CD14-positive monocyte (primary cell): ENCODE measurements at regions not wholly inside any gene's neighbourhood (a gene's known extent, or its start where the extent isn't known, plus 50 kb on each side); places are given as distances from the start of the nearest gene placed in this dataset.

ENCODE experiments used
- DNase-seq, 3 donors: peaks; one replicate each; pipeline ENCODE4 v3.0.0-alpha.2; 2011 to 2022
- H2AFZ ChIP-seq: 2 replicates; pipeline ENCODE4 v1.6.0; 2012; ENCODE audit warnings: mild to moderate bottlenecking, low read depth, low read length, inconsistent platforms; ENCODE audit not compliant: insufficient read depth, poor library complexity, severe bottlenecking
- H3K27ac ChIP-seq, 2 donors: 1 replicate in 1 of 2; 2 replicates in 1 of 2; pipeline ENCODE4 v1.5.1; 2012 to 2013; ENCODE audit warnings: low read length in 2 of 2, control low read depth in 1 of 2, inconsistent platforms in 1 of 2, low read depth in 1 of 2, mild to moderate bottlenecking in 1 of 2
- H3K27me3 ChIP-seq, 2 donors: one replicate each; pipeline versions ENCODE4 v1.6.0 to v1.6.1; 2011 to 2013; ENCODE audit warnings: low read length in 2 of 2; ENCODE audit not compliant: control insufficient read depth in 2 of 2, insufficient read depth in 2 of 2
- H3K36me3 ChIP-seq, 2 donors: replicated peaks in 1 of 2; 1 replicate in 1 of 2; 2 replicates in 1 of 2; pipeline versions ENCODE4 v1.5.1 to v1.6.1; 2012 to 2013; ENCODE audit warnings: low read length in 2 of 2, control low read depth in 1 of 2, inconsistent platforms in 1 of 2, mild to moderate bottlenecking in 1 of 2; ENCODE audit not compliant: insufficient read depth in 2 of 2, control insufficient read depth in 1 of 2
- H3K4me1 ChIP-seq, 2 donors: 1 replicate in 1 of 2; 2 replicates in 1 of 2; pipeline versions ENCODE4 v1.5.1 to v1.6.1; 2012 to 2013; ENCODE audit warnings: low read length in 2 of 2, control low read depth in 1 of 2, inconsistent platforms in 1 of 2, mild to moderate bottlenecking in 1 of 2, moderate library complexity in 1 of 2; ENCODE audit not compliant: insufficient read depth in 2 of 2, control insufficient read depth in 1 of 2
- H3K4me2 ChIP-seq: replicated peaks from 2 replicates; pipeline ENCODE3; 2012; ENCODE audit warnings: low read length, moderate library complexity, mild to moderate bottlenecking; ENCODE audit not compliant: poor library complexity, severe bottlenecking; ENCODE audit errors: extremely low read depth
- H3K4me3 ChIP-seq, 3 experiments: fragments of 200-600 bp in 1 of 3; sonication (generic) in 1 of 3; replicated peaks in 1 of 3; 1 replicate in 2 of 3; 2 replicates in 1 of 3; pipeline ENCODE4 v1.5.1; 2011 to 2013; ENCODE audit warnings: low read length in 3 of 3, mild to moderate bottlenecking in 3 of 3, control low read depth in 2 of 3, low read depth in 2 of 3, inconsistent platforms in 1 of 3, moderate library complexity in 1 of 3
- H3K79me2 ChIP-seq: 2 replicates; pipeline ENCODE4 v1.6.0; 2012; ENCODE audit warnings: mild to moderate bottlenecking, control low read depth, inconsistent platforms, low read length, moderate library complexity; ENCODE audit not compliant: insufficient read depth
- H3K9ac ChIP-seq: 2 replicates; pipeline ENCODE4 v1.6.0; 2017; ENCODE audit warnings: low read length, mild to moderate bottlenecking; ENCODE audit not compliant: insufficient read depth, poor library complexity, severe bottlenecking
- H3K9me3 ChIP-seq, 2 donors: replicated peaks in 1 of 2; 1 replicate in 1 of 2; 2 replicates in 1 of 2; pipeline versions ENCODE4 v1.5.1 to v1.6.1; 2012 to 2013; ENCODE audit warnings: low read length in 2 of 2, control low read depth in 1 of 2; ENCODE audit not compliant: control insufficient read depth in 1 of 2, insufficient read depth in 1 of 2
- H4K20me1 ChIP-seq: 2 replicates; pipeline ENCODE4 v1.6.0; 2012; ENCODE audit warnings: mild to moderate bottlenecking, low read length, control low read depth, moderate library complexity; ENCODE audit not compliant: insufficient read depth
- H3K27ac Mint-ChIP-seq, 7 donors: one replicate each; pipeline ENCODE4 v1.8.0; 2020; ENCODE audit warnings: mild to moderate bottlenecking in 7 of 7, mixed read lengths in 7 of 7, moderate library complexity in 6 of 7, inconsistent platforms in 2 of 7
- H3K27me3 Mint-ChIP-seq, 3 donors: one replicate each; pipeline ENCODE4 v1.8.0; 2021 to 2022; ENCODE audit warnings: low read depth in 3 of 3, mild to moderate bottlenecking in 3 of 3, mixed read lengths in 3 of 3, moderate library complexity in 3 of 3, inconsistent platforms in 1 of 3
- H3K36me3 Mint-ChIP-seq, 2 donors: one replicate each; pipeline ENCODE4 v1.8.0; 2020; ENCODE audit warnings: mixed read lengths in 2 of 2, inconsistent platforms in 1 of 2, mild to moderate bottlenecking in 1 of 2
- H3K4me1 Mint-ChIP-seq: one replicate; pipeline ENCODE4 v1.8.0; 2020; ENCODE audit warnings: mild to moderate bottlenecking, mixed read lengths
- H3K4me3 Mint-ChIP-seq, 2 donors: one replicate each; pipeline ENCODE4 v1.8.0; 2020; ENCODE audit warnings: mild to moderate bottlenecking in 2 of 2, mixed read lengths in 2 of 2, moderate library complexity in 1 of 2
- H3K9me3 Mint-ChIP-seq, 7 donors: one replicate each; pipeline ENCODE4 v1.8.0; 2020 to 2022; ENCODE audit warnings: mixed read lengths in 7 of 7, mild to moderate bottlenecking in 6 of 7, moderate library complexity in 6 of 7, inconsistent platforms in 2 of 7
- WGBS: methylation state at CpG from one replicate; pipeline ENCODE4 v1.1.5; 2013; ENCODE audit warnings: missing lambda C conversion rate; ENCODE audit not compliant: insufficient coverage; 5-methylcytosine and 5-hydroxymethylcytosine counted together
- intact Hi-C, 2 donors: fragments of 100-400 bp; cut with micrococcal nuclease; formaldehyde crosslinking; loops; one replicate each; pipeline versions ENCODE4 v1.15.0 to v1.15.1; 2023
- TF ChIP-seq, protein P1 (sequence below): fragments of 200-600 bp; IDR thresholded peaks from one replicate; pipeline ENCODE4 v1.8.0; 2022; ENCODE audit warnings: antibody characterized with exemption, mild to moderate bottlenecking

DNA sequence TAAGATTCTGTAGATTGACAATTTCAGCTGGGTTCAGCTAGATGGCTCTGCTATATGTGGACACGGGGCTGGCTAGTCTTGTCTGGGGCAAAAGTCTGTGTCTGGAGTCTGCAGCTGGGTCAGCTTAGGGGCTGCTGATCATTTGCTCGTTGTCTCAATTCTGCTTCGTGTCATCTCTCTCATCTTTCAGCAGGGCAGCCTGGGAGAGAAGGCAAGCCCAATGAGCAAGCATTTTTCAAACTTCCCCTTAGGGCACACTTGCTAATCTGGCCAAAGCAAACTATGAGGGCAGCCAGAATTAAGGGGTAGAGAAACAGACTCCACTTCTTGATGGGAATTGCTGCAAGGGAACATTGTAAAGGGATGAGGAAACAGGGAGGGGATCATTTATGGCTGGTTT lies 462.6 kb downstream of the SLC4A3 start:
- Histone ChIP-seq H3K27ac (no peak overlapping the region), H3K9ac (no peak overlapping the region), H3K79me2 (no peaks in the 10 kb centered on the region), H3K36me3 (no peaks in the 10 kb centered on the region), H3K4me3 (no peak overlapping the region), H4K20me1 (no peaks in the 10 kb centered on the region), H3K9me3 (no peaks in the 10 kb centered on the region), H3K4me1 (no peaks in the 10 kb centered on the region), H2AFZ (no peak overlapping the region), H3K27me3 (no peaks in the 10 kb centered on the region), H3K4me2 (no peak overlapping the region)
- TF ChIP-seq, protein P1, sequence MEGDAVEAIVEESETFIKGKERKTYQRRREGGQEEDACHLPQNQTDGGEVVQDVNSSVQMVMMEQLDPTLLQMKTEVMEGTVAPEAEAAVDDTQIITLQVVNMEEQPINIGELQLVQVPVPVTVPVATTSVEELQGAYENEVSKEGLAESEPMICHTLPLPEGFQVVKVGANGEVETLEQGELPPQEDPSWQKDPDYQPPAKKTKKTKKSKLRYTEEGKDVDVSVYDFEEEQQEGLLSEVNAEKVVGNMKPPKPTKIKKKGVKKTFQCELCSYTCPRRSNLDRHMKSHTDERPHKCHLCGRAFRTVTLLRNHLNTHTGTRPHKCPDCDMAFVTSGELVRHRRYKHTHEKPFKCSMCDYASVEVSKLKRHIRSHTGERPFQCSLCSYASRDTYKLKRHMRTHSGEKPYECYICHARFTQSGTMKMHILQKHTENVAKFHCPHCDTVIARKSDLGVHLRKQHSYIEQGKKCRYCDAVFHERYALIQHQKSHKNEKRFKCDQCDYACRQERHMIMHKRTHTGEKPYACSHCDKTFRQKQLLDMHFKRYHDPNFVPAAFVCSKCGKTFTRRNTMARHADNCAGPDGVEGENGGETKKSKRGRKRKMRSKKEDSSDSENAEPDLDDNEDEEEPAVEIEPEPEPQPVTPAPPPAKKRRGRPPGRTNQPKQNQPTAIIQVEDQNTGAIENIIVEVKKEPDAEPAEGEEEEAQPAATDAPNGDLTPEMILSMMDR, result no peak
- no peak overlapping the region for H3K4me3 Mint-ChIP-seq
- intact Hi-C loops, result no loop called here
- DNase-seq, result no peak
- no peak overlapping the region for H3K27ac Mint-ChIP-seq
- peaks cover 0 to 11% (median 0%) of the 10 kb centered on the region in 7 donors for H3K9me3 Mint-ChIP-seq
- H3K4me1 Mint-ChIP-seq, result no peaks in the 10 kb centered on the region
- H3K27me3 Mint-ChIP-seq, result peaks cover 0 to under 1% (median 0%) of the 10 kb centered on the region in 3 donors
- WGBS, result 43% methylated on average over 1 of the region's 3 CpGs
- H3K36me3 Mint-ChIP-seq, result no peaks in the 10 kb centered on the region

DNA sequence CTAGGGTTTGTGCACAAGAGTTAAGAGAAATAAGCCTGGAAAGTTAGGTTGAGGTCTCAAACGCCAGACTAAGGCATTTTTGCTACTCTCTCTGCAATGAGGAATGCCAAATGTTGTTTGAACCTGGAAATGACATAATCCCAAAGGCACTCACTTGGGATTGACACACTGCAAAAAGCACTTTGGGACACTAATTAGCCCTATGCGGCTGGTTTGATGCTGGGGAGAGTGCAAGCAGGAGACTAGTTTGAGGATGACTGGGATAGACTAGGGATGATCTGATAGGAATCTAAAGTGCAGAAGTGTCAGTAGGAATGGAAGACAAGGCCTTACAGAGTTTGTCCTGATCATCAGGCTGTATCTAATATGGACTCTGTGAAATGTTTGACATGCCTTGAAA lies 469.0 kb downstream of the SLC4A3 start:
- no peak overlapping the region for H3K9ac ChIP-seq
- DNase-seq, result no peak
- H3K9me3 ChIP-seq, result no peaks in the 10 kb centered on the region
- no peak overlapping the region for H3K27ac ChIP-seq
- H3K4me3 ChIP-seq, result no peak overlapping the region
- no peak overlapping the region for H3K4me3 Mint-ChIP-seq
- H2AFZ ChIP-seq, result no peak overlapping the region
- no peaks in the 10 kb centered on the region for H3K4me1 ChIP-seq
- H3K4me1 Mint-ChIP-seq, result no peaks in the 10 kb centered on the region
- H3K27ac Mint-ChIP-seq, result no peak overlapping the region
- no peaks in the 10 kb centered on the region for H3K79me2 ChIP-seq
- intact Hi-C loops, result no loop called here
- H3K36me3 ChIP-seq, result no peaks in the 10 kb centered on the region
- peaks cover 0 to 2% (median 0%) of the 10 kb centered on the region in 3 donors for H3K27me3 Mint-ChIP-seq
- no peaks in the 10 kb centered on the region for H3K27me3 ChIP-seq
- TF ChIP-seq, protein P1, result no peak
- WGBS, result 93% methylated on average over 1 of the region's 2 CpGs
- no peak overlapping the region for H3K4me2 ChIP-seq
- no peaks in the 10 kb centered on the region for H4K20me1 ChIP-seq
- peaks cover 0 to 9% (median 5%) of the 10 kb centered on the region in 7 donors for H3K9me3 Mint-ChIP-seq
- H3K36me3 Mint-ChIP-seq, result no peaks in the 10 kb centered on the region
